DMS153 treated with DMSO at 0.1 percent for 48 hours (cell line): ENCODE measurements at regions not wholly inside any gene's neighbourhood (a gene's known extent, or its start where the extent isn't known, plus 50 kb on each side); places are given as distances from the start of the nearest gene placed in this dataset.

ENCODE experiments used
- DNase-seq: peaks from one replicate; lab custom pipeline; 2025; ENCODE audit not compliant: unreplicated experiment; lab: John Stamatoyannopoulos, UW

DNA sequence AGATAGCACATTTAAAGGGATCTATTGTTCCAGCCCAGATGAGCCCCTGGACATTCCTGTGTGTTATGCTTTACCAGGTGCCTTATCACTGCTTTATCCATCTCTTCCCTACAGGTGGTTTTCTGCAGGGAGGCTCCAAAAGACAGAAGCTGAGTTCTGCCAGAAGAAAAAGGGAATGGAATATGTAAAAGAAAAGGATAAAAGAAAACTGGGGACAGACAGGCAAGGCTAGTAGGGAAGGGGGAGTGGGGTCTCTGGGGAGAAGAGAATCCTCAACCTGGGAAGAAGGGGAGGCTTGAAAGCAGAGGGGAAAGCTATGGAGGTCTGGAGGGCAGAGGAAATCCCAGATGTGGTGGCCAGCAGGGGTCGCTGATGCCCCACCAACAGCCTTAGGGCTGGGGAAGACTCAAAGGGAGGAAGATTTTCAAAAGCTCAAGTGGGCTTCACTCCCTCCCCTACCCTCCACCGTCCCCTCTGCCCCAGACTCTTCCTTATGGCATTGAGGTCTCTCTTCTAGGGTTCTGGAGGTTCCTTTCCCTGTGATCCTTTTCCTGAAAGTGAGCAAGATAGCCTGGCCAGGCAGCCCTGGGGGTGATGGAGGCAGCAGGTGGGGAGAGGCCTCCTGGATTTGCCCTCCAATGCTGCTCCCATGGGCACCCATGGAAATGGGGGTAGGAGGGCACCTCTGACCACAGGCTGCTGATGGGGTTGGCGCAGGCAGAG is 178.1 kb upstream of the PKDCC start:
- DNase-seq = peak; percentile 28

DNA sequence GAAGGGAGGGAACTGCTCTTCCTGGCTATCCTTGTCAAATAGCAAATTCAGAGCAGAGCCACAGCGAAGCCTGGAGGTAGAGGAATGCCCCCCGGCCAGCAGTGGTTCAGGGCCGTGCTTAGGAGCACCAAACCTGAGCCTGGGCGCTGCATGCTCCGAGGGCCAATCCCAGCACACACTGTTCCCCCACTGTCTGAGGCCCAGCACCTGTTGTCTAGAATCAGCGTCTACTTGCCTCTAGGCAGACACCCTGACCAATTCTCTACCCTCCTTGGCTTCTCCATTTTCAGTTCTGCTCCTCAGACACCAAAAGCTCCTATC is 177.6 kb upstream of the PKDCC start:
- DNase-seq = no peak

DNA sequence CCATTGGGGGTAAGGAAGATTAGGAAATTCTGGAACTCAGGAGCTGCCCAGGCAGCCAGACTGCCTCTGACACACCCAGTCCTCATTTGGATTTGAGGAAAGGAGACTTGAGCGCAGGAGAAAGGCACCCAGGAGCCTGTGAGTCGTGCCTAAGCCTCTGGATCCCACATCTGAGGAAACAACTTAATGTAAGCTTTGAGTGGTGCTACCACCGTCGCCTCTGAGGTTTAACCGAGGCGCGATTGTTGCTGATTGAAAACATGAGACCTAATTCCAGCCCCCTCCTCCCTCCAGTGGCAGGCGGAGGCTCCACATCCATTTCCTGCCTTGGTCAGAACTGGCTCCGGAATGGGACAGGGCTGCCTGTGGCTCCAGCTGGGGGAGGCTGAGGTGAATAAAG is 176.7 kb upstream of the PKDCC start:
- DNase-seq = no peak

DNA sequence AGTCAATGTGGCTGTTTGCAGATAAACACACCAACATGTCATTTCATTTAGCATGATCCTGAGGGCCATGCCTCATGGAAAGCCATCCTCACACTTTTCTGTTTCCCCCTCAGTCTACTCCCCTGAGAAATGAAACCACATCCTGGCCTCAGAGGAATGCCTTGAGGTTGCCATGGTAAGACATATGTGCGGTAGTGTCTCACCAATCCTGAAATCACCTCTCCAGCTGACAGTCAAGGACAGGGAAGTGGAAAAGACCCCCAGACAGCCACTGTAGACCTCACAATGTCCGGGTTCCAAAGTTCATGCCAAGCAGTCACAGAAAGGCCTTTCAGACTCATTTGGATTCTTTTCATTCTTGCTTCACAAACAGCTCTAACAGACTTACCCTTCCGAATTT is 175.2 kb upstream of the PKDCC start:
- no peak for DNase-seq

DNA sequence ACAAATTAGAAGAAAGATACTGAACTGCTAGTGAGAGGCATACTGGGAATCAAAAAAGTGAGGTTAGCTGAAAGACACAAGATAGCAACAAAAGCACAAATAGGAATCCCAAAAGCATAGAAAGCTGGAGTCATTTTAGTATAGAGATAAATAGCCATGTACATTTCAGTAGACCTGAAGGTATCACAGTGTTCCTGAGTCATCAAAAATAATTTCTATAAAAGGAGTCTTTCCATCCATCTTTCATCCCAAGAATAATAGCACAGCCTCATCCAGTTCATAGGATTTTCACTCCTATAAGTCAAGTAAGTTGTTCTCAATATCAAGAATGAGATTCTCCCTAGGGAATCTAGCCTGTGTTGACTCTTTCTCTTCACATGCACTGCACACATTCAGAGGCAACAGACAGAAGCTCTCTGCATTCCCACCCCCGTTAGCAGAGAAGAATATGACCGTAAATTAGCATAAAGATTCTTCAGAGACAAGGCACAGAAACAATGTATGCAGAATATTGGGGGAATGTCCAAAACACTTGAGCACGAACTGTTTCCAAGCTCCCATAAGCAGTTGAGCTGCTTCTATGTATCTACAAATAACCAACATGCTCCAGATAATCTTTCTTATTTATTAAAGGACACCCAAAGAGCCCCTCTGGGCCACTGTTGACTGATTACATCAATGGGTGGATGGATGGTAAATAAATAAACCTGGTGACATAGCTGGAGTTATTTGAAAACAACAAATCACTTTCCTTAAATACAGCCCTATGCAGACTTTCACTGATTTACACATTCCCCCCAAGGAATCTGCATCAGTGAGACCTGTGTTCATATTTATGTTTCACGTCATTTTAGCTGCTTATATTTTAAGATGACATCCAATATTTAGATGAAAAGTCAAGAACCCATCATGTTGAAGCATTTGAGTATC is 174.5 kb upstream of the PKDCC start:
- DNase-seq = peak; percentile 46

DNA sequence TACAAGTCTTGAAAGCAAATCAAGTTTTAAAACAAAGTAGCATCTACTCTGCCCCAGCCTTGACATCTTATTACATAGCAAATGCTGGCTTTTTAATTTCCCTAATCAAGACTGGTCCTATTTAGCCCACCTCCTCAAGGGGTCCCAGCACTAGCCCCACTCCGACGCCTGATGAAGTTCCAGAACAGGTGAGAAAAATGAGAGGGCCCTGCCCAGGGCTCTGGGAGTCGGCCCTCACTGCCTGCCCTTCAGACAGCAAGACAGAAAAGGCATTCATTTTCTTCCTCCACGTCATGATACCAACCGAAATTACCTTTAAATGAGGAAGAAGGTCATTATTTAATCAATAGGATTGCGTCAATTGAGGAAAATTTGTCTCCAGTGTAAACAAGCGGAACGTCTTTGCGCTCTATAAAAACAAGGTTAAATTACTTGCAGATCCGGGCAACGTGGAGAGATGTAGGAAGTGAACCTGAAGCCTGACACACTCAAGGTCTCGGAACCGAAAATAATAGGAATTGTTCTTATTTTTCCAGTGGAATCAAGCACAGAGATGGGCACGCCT is 170.6 kb upstream of the PKDCC start:
- DNase-seq = no peak

DNA sequence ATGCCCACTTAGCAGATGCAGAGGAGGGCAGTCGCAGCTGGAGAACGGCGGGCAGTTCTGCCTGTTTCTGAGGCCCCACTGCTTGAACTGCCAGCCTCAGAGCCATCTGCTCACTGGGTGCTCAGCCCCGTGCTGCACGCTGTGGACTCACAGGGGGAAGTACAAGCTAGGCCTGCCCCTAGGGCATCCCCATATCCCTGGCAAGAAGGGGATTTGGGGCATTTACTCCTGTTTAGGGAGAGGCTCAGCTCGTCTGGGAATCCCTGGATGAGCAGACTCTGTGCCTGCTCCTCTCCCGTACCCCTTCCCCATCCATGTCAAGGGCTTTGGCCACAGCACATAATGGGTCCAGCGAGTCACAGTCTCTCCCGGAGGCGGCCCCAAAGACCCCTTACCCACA is 169.8 kb upstream of the PKDCC start:
- DNase-seq = no peak

DNA sequence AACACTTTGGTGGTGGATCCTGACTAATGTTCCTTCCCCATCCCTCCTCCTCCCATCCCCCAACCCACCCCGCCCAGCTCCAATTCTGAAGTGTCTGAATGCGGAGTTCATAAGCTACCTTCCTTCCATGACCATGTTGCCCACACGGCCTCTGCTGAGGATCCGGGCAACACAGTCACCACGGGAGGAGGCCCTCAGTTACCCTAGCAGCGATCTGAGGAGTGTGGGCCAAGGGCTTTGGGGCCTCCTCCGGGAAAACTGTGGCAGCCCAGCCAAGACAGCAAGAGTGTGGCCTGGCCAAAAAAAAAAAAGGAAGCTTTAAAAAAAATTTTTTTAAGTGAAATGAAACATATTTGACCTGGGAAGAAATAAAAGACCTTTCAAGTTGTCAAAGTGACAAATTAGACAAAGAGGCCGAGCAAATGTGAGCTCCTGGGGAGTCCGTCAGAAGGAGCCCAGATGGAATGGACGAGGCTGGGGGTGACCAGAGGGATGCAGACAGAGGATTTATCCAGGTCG is 169.0 kb upstream of the PKDCC start:
- DNase-seq = no peak

DNA sequence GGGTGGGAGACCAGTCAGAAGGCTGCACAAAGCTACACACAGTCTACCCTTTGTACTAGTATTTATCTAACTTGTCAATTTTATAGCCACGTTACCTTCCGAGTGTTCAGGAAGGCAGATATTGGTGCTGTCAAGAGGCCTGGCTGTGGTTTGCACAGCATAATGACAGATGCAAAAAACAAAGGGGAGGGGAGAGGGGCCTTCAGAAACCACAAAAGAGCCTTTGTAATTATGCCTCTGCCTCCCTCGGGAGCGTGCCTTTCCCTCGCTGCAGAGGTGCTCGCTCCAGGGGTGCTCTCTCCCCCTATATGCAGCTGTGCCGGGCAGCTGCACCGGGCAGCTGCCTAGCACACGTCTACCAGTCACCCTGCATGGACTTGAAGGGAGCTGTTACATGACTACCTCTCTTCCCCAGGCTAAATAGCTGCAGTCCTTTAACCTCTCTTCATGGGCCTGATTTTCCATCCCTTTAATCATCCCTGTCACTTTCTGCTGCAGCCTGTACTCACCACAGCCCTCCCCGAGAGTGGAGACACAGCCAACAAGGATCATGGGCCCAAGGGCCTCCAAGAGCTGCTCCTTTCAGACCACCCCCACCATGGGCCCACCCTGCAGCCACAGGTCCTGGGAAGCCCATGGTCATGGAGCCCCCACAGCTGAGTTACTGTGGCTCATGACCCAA is 168.4 kb upstream of the PKDCC start:
- peak; percentile 76 for DNase-seq

DNA sequence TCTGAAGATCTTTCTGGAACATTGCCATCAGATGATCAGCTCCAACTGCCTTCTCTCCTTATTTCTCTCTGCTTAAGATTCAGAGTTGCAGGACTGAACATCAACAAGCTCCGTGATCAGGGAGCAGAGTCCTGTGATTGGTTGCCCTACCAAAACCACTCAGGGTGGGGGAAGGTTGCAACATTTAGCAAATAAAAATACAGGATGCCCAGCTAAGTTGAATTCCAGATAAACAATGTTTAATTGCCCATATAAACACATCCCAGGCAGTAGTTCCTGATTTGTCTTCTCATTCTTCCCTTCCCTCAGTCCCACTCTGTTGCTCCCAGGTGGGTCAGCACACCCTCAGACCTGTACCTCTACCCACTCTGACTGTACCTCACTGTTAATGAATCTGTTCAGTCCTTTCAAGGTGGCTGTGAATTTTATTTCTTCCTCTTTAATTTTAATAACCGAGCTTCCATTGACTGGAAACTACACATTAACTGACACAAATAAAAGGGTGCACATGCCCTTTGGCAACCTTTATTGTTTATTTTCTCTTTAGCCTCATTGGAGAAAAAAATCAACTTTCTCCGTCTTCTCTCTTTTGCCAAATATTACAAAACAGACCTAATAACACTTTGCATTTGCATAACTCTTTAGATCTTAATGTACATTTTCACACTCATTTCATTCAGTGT is 167.1 kb upstream of the PKDCC start:
- no peak for DNase-seq

DNA sequence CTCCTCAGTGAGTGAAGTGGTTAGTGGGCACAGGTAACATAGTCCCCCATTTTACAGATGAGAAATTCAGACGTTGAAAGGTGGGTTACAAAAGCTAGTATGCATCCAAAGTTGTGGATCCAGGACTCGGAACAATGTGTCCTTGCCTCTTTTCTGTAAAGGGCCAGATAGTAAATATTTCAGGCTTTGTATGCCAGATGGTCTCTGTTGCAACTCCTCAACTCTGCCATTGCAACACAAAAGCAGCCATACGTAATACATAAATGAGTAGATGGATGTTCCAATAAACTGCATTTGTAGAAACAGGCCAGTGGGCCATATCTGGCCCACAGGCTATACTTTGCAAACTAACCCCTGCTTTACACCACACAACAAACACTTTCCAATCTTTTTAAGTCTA is 166.6 kb upstream of the PKDCC start:
- DNase-seq = no peak

DNA sequence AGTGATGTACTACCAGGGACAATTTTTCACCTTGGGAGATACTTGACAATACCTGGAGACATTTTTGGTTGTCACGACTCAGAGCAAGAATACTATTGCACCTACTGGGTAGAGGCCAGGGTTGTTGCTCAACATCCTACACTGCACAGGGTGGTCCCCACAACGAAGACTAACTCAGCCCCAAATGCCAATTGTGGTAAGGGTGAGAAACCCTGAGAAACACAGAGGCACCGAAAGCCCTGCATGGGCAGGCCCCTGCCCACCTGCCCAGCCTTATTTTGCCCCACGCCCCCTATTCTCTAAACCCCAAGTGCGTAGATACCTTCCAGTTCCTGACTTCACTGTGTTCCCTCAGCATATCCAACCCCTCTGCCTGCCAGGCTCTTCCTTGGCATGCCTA is 163.1 kb upstream of the PKDCC start:
- no peak for DNase-seq

DNA sequence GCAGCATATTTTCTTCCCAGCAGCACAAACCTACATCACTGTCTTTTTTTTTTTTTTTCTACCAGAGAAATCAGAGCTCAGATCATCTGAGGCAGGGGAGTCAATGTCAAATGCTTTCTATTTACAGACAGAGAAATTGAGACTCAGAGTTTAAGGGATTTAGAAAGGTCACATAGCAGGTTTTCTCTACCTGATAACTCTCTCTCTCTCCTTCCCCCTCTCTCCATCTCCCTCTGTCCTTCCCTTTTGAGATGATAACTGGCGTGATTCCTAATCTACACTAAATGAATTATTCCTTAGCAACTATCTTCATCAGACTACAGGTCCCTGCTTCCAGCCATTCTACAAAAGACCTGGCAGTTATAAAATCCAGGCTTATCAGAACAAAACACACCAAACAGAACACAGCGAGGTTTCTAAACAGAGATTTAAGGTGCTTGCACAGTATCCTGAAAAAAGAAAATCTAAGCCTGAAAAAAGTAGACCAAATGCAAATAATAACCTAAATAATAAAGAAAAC is 161.6 kb upstream of the PKDCC start:
- DNase-seq = no peak

DNA sequence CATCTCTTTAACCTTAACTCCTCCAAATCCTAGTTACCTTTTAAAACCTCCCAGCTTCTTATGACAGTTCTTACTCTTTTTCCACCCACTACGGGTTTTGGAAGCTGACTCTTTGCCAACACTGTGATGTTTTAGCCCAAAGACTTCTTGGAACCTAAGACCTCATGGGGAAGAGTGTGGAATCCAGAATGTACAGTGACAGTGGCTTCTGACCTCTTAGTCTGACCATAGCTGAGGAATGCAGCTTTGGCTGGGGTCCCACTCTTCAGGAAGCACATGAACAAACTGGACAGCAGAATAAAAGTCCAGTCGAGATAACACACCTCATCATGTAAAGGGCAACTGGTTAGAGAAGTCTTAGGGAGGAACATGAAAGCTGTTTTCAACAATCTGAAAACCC is 161.1 kb upstream of the PKDCC start:
- no peak for DNase-seq

DNA sequence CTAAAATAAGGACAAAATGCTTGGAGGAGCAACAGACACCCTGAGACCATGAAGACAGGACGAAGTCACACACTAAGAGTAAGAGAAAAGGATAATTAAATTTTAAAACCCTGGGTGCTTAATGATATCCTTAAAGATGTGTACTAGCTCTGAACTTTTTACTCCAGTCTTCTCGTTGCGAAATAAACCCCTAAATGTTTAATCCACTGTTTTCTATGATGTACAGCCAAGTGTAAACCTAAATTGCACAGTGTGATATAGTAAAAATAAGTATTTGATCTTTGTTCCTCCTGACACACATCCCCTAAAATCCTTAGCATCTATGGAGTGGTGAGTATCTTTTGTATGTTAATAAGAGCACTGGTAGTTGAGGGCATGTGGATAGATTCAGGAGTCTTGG is 157.5 kb upstream of the PKDCC start:
- DNase-seq = no peak

DNA sequence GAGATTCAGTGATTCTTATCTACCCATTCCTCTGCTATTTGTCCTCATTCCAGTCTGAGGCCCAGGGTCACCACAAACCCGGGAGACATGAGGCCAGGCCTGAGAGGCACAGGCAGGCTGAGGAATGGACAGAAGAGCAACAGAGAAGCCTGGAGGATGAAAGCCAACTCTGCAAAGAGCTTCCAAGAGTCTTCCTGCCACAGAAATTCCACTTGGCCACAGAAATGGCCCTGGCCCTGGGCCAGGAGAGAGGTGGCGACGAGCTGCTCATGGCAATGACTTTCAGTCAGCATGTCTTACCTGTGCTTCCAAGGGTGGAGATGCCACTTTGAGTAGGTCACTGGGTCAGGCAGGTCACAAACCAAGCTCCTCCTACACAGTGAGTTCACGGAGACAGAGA is 155.3 kb upstream of the PKDCC start:
- DNase-seq = no peak

DNA sequence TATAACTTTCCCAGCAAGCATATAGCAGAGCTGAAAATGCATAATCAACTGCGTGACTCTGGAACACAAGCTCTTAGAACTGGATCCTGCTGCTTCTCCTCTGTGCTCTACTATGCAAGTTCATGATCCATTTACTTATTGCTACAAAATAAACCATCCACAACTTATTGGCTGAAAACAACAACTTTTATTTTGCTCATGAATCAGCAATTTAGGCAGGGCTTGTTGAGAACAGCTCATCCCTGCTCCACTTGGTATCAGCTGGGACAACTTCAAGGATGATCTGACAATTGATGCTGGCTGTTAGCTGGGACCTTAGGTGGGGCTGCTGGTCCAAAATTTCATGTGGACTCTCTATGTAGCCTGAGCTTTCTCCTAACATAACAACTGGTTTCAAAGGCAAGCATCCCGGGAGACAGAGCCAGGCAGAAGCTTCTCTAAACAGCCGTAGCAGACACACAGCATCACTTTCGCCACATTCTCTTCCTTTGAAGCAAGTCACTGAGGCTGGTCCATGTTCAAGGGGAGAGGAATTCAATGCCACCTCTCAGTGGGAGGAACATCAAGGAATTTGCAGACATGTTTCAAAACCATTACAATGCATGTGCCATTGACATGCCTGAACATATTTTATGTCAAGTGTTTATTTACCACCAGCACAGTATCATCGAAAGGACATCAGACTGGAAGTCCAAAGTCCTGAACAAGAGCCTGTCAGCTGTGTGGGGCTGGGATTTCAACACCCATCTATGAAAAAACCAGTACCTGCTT is 153.1 kb upstream of the PKDCC start:
- DNase-seq = no peak

DNA sequence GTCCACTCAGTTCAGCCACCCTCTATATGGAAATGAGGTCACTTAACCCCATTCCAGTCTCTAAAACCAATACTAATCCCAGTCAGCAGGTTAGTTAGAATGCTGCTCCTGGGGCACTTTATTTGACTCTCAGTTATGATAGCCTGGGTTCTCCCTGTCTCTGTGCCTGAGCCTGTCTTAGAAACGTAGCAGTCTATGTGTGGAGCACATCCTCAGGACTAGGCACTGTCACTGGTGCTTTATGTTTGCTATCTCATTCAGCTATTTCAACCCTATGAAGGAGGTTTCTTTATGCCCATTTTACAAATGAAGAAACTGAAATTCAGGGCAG is 152.5 kb upstream of the PKDCC start:
- no peak for DNase-seq

DNA sequence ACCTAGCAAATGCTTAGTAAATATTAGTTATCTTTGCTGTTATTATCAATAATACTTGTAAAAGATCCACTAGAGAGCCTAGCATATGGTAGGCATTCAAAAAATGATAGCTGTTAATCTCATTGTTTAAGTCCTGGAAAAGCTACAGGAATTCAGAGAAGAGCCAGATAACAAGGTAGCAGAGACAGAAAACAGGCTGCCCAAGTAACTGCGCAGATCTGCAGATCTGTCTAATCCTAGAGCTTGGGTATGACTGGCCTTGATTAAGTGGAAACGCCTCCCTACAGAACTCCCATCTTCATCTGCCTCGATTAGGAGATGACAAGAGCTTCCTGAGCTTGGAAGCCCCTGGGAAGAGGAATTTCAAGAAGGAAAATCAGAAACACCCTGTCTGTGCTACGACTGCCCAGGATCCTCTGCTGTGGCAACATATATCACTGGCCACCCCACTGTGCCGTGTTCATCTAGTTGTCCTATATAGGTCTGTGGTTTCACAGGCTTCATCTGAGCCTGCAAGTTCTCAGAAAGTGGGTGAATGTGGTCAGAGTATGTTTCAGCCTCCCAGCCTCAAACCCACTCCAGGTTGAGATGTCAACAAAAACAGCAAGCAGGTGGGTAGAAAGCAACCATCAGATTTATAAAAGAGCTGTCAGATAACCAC is 151.5 kb upstream of the PKDCC start:
- no peak for DNase-seq

DNA sequence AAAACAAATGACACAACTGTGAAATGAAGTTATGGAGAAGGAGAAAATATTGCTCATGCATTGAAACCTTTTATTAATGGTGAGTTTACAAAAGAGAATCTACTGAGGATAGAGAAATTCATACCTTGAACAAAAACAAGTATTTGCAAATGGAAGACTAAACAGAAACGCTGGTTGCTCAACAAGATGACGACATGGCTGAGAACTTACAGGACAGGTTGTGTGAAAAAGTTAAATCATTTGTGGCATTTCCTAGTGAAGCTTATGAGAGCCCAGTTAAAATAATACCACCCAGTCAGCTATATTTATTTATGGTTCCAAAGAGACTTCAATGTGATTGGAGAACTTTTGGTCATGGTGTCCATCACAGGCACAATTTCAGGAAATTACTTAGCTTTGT is 148.6 kb upstream of the PKDCC start:
- no peak for DNase-seq
